ENCODE measurements at regions not wholly inside any gene's neighbourhood (a gene's known extent, or its start where the extent isn't known, plus 50 kb on each side); places are given as distances from the start of the nearest gene placed in this dataset.

DNA sequence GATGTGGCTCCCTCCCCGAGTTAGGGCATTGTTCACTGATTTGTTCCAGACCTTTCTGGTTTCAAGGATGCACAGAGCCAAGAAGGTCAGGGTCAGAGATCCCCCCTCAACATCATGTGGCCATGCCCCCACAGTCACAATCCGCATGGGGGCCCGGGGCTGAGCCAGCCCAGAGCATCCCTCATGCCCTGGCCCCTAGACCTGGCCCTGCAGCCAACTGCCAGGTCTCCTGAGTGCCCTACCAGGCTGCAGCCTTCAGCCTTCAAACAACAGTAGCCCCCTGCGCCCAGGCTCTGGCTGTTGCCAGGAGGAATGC lies 142.4 kb downstream of the CRYBB2 start:
- TF ChIP-seq, protein P1, sequence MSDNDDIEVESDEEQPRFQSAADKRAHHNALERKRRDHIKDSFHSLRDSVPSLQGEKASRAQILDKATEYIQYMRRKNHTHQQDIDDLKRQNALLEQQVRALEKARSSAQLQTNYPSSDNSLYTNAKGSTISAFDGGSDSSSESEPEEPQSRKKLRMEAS (IDR thresholded peaks at IDR 0.05): no peak
- TF ChIP-seq, protein P2, sequence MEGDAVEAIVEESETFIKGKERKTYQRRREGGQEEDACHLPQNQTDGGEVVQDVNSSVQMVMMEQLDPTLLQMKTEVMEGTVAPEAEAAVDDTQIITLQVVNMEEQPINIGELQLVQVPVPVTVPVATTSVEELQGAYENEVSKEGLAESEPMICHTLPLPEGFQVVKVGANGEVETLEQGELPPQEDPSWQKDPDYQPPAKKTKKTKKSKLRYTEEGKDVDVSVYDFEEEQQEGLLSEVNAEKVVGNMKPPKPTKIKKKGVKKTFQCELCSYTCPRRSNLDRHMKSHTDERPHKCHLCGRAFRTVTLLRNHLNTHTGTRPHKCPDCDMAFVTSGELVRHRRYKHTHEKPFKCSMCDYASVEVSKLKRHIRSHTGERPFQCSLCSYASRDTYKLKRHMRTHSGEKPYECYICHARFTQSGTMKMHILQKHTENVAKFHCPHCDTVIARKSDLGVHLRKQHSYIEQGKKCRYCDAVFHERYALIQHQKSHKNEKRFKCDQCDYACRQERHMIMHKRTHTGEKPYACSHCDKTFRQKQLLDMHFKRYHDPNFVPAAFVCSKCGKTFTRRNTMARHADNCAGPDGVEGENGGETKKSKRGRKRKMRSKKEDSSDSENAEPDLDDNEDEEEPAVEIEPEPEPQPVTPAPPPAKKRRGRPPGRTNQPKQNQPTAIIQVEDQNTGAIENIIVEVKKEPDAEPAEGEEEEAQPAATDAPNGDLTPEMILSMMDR (IDR thresholded peaks at IDR 0.05; ENCODE audit: low read depth, low read length, missing input control): no peak
- TF ChIP-seq GABPA (IDR thresholded peaks at IDR 0.05 in 1 of 2, conservative IDR thresholded peaks at IDR 0.05 in 1 of 2) (no peak), EGR1 (IDR thresholded peaks at IDR 0.05; ENCODE audit: low read depth in 2 of 2) (no peak), TAF1 (conservative IDR thresholded peaks at IDR 0.05) (no peak), NR2F2 (IDR thresholded peaks at IDR 0.05) (no peak), RXRA (IDR thresholded peaks at IDR 0.05) (no peak), SP1 (IDR thresholded peaks at IDR 0.05) (no peak), RAD21 (IDR thresholded peaks at IDR 0.05) (no peak)
- TF ChIP-seq, protein P3, sequence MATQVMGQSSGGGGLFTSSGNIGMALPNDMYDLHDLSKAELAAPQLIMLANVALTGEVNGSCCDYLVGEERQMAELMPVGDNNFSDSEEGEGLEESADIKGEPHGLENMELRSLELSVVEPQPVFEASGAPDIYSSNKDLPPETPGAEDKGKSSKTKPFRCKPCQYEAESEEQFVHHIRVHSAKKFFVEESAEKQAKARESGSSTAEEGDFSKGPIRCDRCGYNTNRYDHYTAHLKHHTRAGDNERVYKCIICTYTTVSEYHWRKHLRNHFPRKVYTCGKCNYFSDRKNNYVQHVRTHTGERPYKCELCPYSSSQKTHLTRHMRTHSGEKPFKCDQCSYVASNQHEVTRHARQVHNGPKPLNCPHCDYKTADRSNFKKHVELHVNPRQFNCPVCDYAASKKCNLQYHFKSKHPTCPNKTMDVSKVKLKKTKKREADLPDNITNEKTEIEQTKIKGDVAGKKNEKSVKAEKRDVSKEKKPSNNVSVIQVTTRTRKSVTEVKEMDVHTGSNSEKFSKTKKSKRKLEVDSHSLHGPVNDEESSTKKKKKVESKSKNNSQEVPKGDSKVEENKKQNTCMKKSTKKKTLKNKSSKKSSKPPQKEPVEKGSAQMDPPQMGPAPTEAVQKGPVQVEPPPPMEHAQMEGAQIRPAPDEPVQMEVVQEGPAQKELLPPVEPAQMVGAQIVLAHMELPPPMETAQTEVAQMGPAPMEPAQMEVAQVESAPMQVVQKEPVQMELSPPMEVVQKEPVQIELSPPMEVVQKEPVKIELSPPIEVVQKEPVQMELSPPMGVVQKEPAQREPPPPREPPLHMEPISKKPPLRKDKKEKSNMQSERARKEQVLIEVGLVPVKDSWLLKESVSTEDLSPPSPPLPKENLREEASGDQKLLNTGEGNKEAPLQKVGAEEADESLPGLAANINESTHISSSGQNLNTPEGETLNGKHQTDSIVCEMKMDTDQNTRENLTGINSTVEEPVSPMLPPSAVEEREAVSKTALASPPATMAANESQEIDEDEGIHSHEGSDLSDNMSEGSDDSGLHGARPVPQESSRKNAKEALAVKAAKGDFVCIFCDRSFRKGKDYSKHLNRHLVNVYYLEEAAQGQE (IDR thresholded peaks at IDR 0.05): no peak
- TF ChIP-seq, protein P4, sequence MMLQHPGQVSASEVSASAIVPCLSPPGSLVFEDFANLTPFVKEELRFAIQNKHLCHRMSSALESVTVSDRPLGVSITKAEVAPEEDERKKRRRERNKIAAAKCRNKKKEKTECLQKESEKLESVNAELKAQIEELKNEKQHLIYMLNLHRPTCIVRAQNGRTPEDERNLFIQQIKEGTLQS (IDR thresholded peaks at IDR 0.05): no peak
